ENCODE measurements at regions not wholly inside any gene's neighbourhood (a gene's known extent, or its start where the extent isn't known, plus 50 kb on each side); places are given as distances from the start of the nearest gene placed in this dataset.

GRCh38 chr4:156330436-156331031 is 376.9 kb upstream of the CTSO start:
- TF ChIP-seq CTCF (IDR thresholded peaks at IDR 0.05; ENCODE audit: insufficient read depth, low read length, poor library complexity, severe bottlenecking) (no peak), EZH2phosphoT487 (conservative IDR thresholded peaks at IDR 0.05; ENCODE audit: low read length) (no peak)
- Histone ChIP-seq H3K9me2 (replicated peaks; ENCODE audit: insufficient read depth, low read length) (no peaks in the 10 kb centered on the region), H2AFZ (ENCODE audit: low read depth, low read length, severe bottlenecking) (no peak overlapping the region), H3K4me3 (ENCODE audit: insufficient read depth, low read length, poor library complexity, severe bottlenecking) (no peak overlapping the region), H3K9ac (ENCODE audit: low read length) (no peak overlapping the region), H3F3A (ENCODE audit: insufficient read depth) (no peaks in the 10 kb centered on the region), H3K79me2 (ENCODE audit: insufficient read depth, low read length) (no peaks in the 10 kb centered on the region), H3K27ac (ENCODE audit: low read depth, low read length) (no peak overlapping the region), H3K9me3 (ENCODE audit: insufficient read depth, low read length) (no peaks in the 10 kb centered on the region), H3K36me3 (ENCODE audit: low read length) (no peaks in the 10 kb centered on the region), H3K27me3 (ENCODE audit: low read length) (no peaks in the 10 kb centered on the region), H3K4me2 (ENCODE audit: low read depth, low read length, poor library complexity, severe bottlenecking) (no peak overlapping the region), H4K20me1 (ENCODE audit: low read depth, low read length) (no peaks in the 10 kb centered on the region)

- H4K20me1 ChIP-seq (ENCODE audit: low read depth, low read length), result no peaks in the 10 kb centered on the region
- H3K9me2 ChIP-seq (replicated peaks; ENCODE audit: insufficient read depth, low read length), result no peaks in the 10 kb centered on the region
- H3K27me3 ChIP-seq (ENCODE audit: low read length), result no peaks in the 10 kb centered on the region
- H3K36me3 ChIP-seq (ENCODE audit: low read length), result no peaks in the 10 kb centered on the region
- no peak overlapping the region for H3K4me2 ChIP-seq (ENCODE audit: low read depth, low read length, poor library complexity, severe bottlenecking)
- no peak for TF ChIP-seq EZH2phosphoT487 (conservative IDR thresholded peaks at IDR 0.05; ENCODE audit: low read length)
- no peak for TF ChIP-seq CTCF (IDR thresholded peaks at IDR 0.05; ENCODE audit: insufficient read depth, low read length, poor library complexity, severe bottlenecking)
- H3K9me3 ChIP-seq (ENCODE audit: insufficient read depth, low read length), result no peaks in the 10 kb centered on the region
- no peaks in the 10 kb centered on the region for H3F3A ChIP-seq (ENCODE audit: insufficient read depth)
- H3K9ac ChIP-seq (ENCODE audit: low read length), result no peak overlapping the region
- H2AFZ ChIP-seq (ENCODE audit: low read depth, low read length, severe bottlenecking), result no peak overlapping the region
- no peak overlapping the region for H3K27ac ChIP-seq (ENCODE audit: low read depth, low read length)
- H3K4me3 ChIP-seq (ENCODE audit: insufficient read depth, low read length, poor library complexity, severe bottlenecking), result no peak overlapping the region
- no peaks in the 10 kb centered on the region for H3K79me2 ChIP-seq (ENCODE audit: insufficient read depth, low read length)
Measured at GRCh38 chr4:156329779-156330178, 376.1 kb upstream of the CTSO start.

DNA sequence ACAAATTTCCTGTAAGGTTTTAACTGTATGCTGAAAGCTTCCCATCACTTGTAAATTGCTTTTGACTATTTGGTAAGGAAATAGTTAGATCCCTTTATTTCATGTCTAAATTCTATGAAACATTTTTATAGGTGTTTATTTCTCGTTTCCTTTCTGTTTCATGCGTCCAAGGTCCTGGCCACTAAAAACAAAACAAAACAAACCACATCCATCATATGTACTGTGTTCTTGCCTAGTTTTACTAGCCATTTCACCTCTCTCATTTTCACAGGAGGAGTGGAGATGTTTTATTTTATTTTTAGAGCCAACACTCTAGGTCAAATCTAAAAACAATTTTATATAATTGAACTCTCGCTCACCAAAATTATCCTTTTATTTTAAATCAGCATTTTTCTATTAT is 375.2 kb upstream of the CTSO start:
- H2AFZ ChIP-seq (ENCODE audit: low read depth, low read length, severe bottlenecking), result no peak overlapping the region
- no peaks in the 10 kb centered on the region for H4K20me1 ChIP-seq (ENCODE audit: low read depth, low read length)
- no peaks in the 10 kb centered on the region for H3K9me3 ChIP-seq (ENCODE audit: insufficient read depth, low read length)
- no peaks in the 10 kb centered on the region for H3F3A ChIP-seq (ENCODE audit: insufficient read depth)
- no peak overlapping the region for H3K4me3 ChIP-seq (ENCODE audit: insufficient read depth, low read length, poor library complexity, severe bottlenecking)
- H3K36me3 ChIP-seq (ENCODE audit: low read length), result no peaks in the 10 kb centered on the region
- H3K4me2 ChIP-seq (ENCODE audit: low read depth, low read length, poor library complexity, severe bottlenecking), result no peak overlapping the region
- no peak overlapping the region for H3K27ac ChIP-seq (ENCODE audit: low read depth, low read length)
- TF ChIP-seq EZH2phosphoT487 (conservative IDR thresholded peaks at IDR 0.05; ENCODE audit: low read length), result no peak
- no peaks in the 10 kb centered on the region for H3K27me3 ChIP-seq (ENCODE audit: low read length)
- no peaks in the 10 kb centered on the region for H3K79me2 ChIP-seq (ENCODE audit: insufficient read depth, low read length)
- no peak overlapping the region for H3K9ac ChIP-seq (ENCODE audit: low read length)
- H3K9me2 ChIP-seq (replicated peaks; ENCODE audit: insufficient read depth, low read length), result no peaks in the 10 kb centered on the region

DNA sequence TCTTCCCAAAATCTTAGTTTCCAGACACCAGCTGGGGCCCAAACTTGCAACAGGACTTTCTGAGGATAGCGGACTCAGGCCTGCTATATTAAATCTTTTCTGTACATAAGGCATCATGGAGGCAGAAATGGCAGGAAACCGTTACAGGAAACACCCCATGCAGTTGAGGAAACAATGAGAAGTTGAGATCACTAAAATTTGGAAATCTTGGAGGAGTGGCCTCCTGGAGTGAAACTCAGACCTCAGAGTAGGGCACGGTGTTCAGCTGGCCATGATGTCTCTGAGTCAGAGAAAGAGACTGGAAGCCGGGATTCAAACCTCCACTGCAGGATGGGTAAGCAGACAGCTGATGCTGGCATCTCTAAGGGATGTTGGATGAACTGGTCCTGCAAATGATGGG is 372.6 kb upstream of the CTSO start:
- Histone ChIP-seq H3K79me2 (ENCODE audit: insufficient read depth, low read length) (no peaks in the 10 kb centered on the region), H3K36me3 (ENCODE audit: low read length) (no peaks in the 10 kb centered on the region), H3K9me2 (replicated peaks; ENCODE audit: insufficient read depth, low read length) (no peaks in the 10 kb centered on the region), H3K9ac (ENCODE audit: low read length) (no peak overlapping the region), H3K9me3 (ENCODE audit: insufficient read depth, low read length) (no peaks in the 10 kb centered on the region), H3F3A (ENCODE audit: insufficient read depth) (no peaks in the 10 kb centered on the region), H3K27ac (ENCODE audit: low read depth, low read length) (no peak overlapping the region), H3K4me2 (ENCODE audit: low read depth, low read length, poor library complexity, severe bottlenecking) (no peak overlapping the region), H3K27me3 (ENCODE audit: low read length) (no peaks in the 10 kb centered on the region), H3K4me3 (ENCODE audit: insufficient read depth, low read length, poor library complexity, severe bottlenecking) (no peak overlapping the region), H4K20me1 (ENCODE audit: low read depth, low read length) (no peaks in the 10 kb centered on the region), H2AFZ (ENCODE audit: low read depth, low read length, severe bottlenecking) (no peak overlapping the region)
- TF ChIP-seq EZH2phosphoT487 (conservative IDR thresholded peaks at IDR 0.05; ENCODE audit: low read length) (no peak), CTCF (IDR thresholded peaks at IDR 0.05; ENCODE audit: insufficient read depth, low read length, poor library complexity, severe bottlenecking) (no peak)
